ENCODE measurements at regions not wholly inside any gene's neighbourhood (a gene's known extent, or its start where the extent isn't known, plus 50 kb on each side); places are given as distances from the start of the nearest gene placed in this dataset.

GRCh38 chr14:75366963-75367362 is 60.9 kb upstream of the JDP2 start:
- TF ChIP-seq CTCF (IDR thresholded peaks at IDR 0.05) (no peak), POLR2AphosphoS5 (IDR thresholded peaks at IDR 0.05; ENCODE audit: insufficient read depth in 1 of 2, low read depth in 1 of 2) (no peak)
